CD4-positive, alpha-beta T cell treated with Interleukin-21 for 1 hour (primary cell): ENCODE measurements at regions not wholly inside any gene's neighbourhood (a gene's known extent, or its start where the extent isn't known, plus 50 kb on each side); places are given as distances from the start of the nearest gene placed in this dataset.
A peak's percentile ranks its signal among the peaks of the same experiment; 100 is the strongest.

Experiments used
- DNase-seq: peaks from one replicate; pipeline ENCODE4 v3.0.0-alpha.2; 2020

GRCh38 chr3:42012935-42013690 is 51.2 kb upstream of the ULK4 start:
- DNase-seq, result peak; percentile 79

GRCh38 chr3:42012383-42012934 is 50.6 kb upstream of the ULK4 start:
- peak; percentile 62 for DNase-seq
